SKM-1 (cell line): ENCODE measurements at regions not wholly inside any gene's neighbourhood (a gene's known extent, or its start where the extent isn't known, plus 50 kb on each side); places are given as distances from the start of the nearest gene placed in this dataset.

Source experiments
- DNase-seq: peaks from one replicate; lab custom pipeline; 2025; ENCODE audit not compliant: unreplicated experiment; lab: John Stamatoyannopoulos, UW

GRCh38 chr9:26413611-26414010 is 479.0 kb downstream of the CAAP1 start:
- no peak for DNase-seq

GRCh38 chr9:26412446-26412845 is 480.2 kb downstream of the CAAP1 start:
- no peak for DNase-seq

- no peak for DNase-seq
Observed at GRCh38 chr9:26406676-26407075, 485.9 kb downstream of the CAAP1 start.

- no peak for DNase-seq
Observed at GRCh38 chr9:26399556-26399955, 493.0 kb downstream of the CAAP1 start.

- DNase-seq = no peak
Observed at GRCh38 chr9:26394025-26394424, 498.6 kb downstream of the CAAP1 start.

GRCh38 chr9:26392639-26393038 is 500.0 kb downstream of the CAAP1 start:
- no peak for DNase-seq

- no peak for DNase-seq
Observed at GRCh38 chr9:26391036-26391435, 501.6 kb downstream of the CAAP1 start.

- no peak for DNase-seq
Observed at GRCh38 chr9:26375448-26375847, 517.2 kb downstream of the CAAP1 start.

GRCh38 chr9:26373616-26374015 is 519.0 kb downstream of the CAAP1 start:
- DNase-seq = no peak

GRCh38 chr9:26371236-26371635 is 521.4 kb downstream of the CAAP1 start:
- no peak for DNase-seq

- DNase-seq = no peak
Observed at GRCh38 chr9:26369093-26369492, 523.5 kb downstream of the CAAP1 start.

GRCh38 chr9:26368241-26368640 is 524.4 kb downstream of the CAAP1 start:
- DNase-seq = no peak

GRCh38 chr9:26361010-26361409 is 531.6 kb downstream of the CAAP1 start:
- no peak for DNase-seq

- DNase-seq = no peak
Observed at GRCh38 chr9:26358836-26359235, 533.8 kb downstream of the CAAP1 start.

GRCh38 chr9:26357803-26358344 is 534.7 kb downstream of the CAAP1 start:
- DNase-seq = no peak

GRCh38 chr9:26356491-26356890 is 536.1 kb downstream of the CAAP1 start:
- no peak for DNase-seq

GRCh38 chr9:26346942-26347477 is 545.6 kb downstream of the CAAP1 start:
- no peak for DNase-seq

- DNase-seq = no peak
Observed at GRCh38 chr9:26341545-26341944, 551.1 kb downstream of the CAAP1 start.

- DNase-seq = no peak
Observed at GRCh38 chr9:26339796-26340195, 552.8 kb downstream of the CAAP1 start.

GRCh38 chr9:26335116-26335515 is 557.5 kb downstream of the CAAP1 start:
- DNase-seq = no peak

GRCh38 chr9:26334706-26335105 is 557.9 kb downstream of the CAAP1 start:
- no peak for DNase-seq

- no peak for DNase-seq
Observed at GRCh38 chr9:26331223-26331622, 561.4 kb downstream of the CAAP1 start.

GRCh38 chr9:26329974-26330373 is 562.6 kb downstream of the CAAP1 start:
- no peak for DNase-seq
